NOMO-1 (cell line): ENCODE measurements at regions not wholly inside any gene's neighbourhood (a gene's known extent, or its start where the extent isn't known, plus 50 kb on each side); places are given as distances from the start of the nearest gene placed in this dataset.
"Not testable (repeated sequence)": the region's sequence is repeated elsewhere in the genome, so short reads cannot be mapped to it uniquely, and the experiment has no call there.

Source experiments
- DNase-seq, 2 experiments: peaks; one replicate each; lab custom pipeline; 2025; ENCODE audit not compliant: unreplicated experiment in 2 of 2; lab: John Stamatoyannopoulos, UW

GRCh38 chr14:82861313-82861712 lies 1327.7 kb upstream of the SEL1L start:
- no peak for DNase-seq

GRCh38 chr14:82872494-82872893 lies 1338.8 kb upstream of the SEL1L start:
- DNase-seq: no peak

- no peak for DNase-seq
Measured at GRCh38 chr14:82878951-82879350, 1345.3 kb upstream of the SEL1L start.

- no peak for DNase-seq
Measured at GRCh38 chr14:82879949-82880535, 1346.4 kb upstream of the SEL1L start.

- no peak for DNase-seq
Measured at GRCh38 chr14:82886670-82887069, 1353.0 kb upstream of the SEL1L start.

- DNase-seq: no peak
Measured at GRCh38 chr14:82889701-82890100, 1356.0 kb upstream of the SEL1L start.

GRCh38 chr14:82896476-82896875 lies 1362.8 kb upstream of the SEL1L start:
- no peak for DNase-seq

- DNase-seq: no peak
Measured at GRCh38 chr14:82897469-82898308, 1364.0 kb upstream of the SEL1L start.

- no peak for DNase-seq
Measured at GRCh38 chr14:82905762-82906161, 1372.1 kb upstream of the SEL1L start.

- DNase-seq: no peak
Measured at GRCh38 chr14:82911930-82912329, 1378.3 kb upstream of the SEL1L start.

- DNase-seq: no peak
Measured at GRCh38 chr14:82913396-82913795, 1379.7 kb upstream of the SEL1L start.

GRCh38 chr14:82915381-82915780 lies 1381.7 kb upstream of the SEL1L start:
- no peak for DNase-seq

- no peak for DNase-seq
Measured at GRCh38 chr14:82935691-82936090, 1402.0 kb upstream of the SEL1L start.

- DNase-seq: no peak
Measured at GRCh38 chr14:82951171-82951570, 1417.5 kb upstream of the SEL1L start.

GRCh38 chr14:82963756-82964155 lies 1430.1 kb upstream of the SEL1L start:
- no peak for DNase-seq

GRCh38 chr14:82987502-82988124 lies 1454.0 kb upstream of the SEL1L start:
- DNase-seq: no peak

- not testable (repeated sequence) for DNase-seq
Measured at GRCh38 chr14:82994547-82994946, 1460.9 kb upstream of the SEL1L start.

GRCh38 chr14:82999802-83000201 lies 1466.1 kb upstream of the SEL1L start:
- DNase-seq: no peak

- no peak for DNase-seq
Measured at GRCh38 chr14:83004456-83005006, 1470.9 kb upstream of the SEL1L start.

- no peak for DNase-seq
Measured at GRCh38 chr14:83006121-83006670, 1472.5 kb upstream of the SEL1L start.

- DNase-seq: not testable (repeated sequence)
Measured at GRCh38 chr14:83007052-83007451, 1473.4 kb upstream of the SEL1L start.
